HG02884 (cell line): ENCODE measurements at regions not wholly inside any gene's neighbourhood (a gene's known extent, or its start where the extent isn't known, plus 50 kb on each side); places are given as distances from the start of the nearest gene placed in this dataset.

Experiments
- ATAC-seq: cut with Tn5 transposase; IDR thresholded peaks from one replicate; pipeline ENCODE4 v1.9.1; 2021; ENCODE audit warnings: mild to moderate bottlenecking, moderate library complexity; ENCODE audit not compliant: unreplicated experiment

DNA sequence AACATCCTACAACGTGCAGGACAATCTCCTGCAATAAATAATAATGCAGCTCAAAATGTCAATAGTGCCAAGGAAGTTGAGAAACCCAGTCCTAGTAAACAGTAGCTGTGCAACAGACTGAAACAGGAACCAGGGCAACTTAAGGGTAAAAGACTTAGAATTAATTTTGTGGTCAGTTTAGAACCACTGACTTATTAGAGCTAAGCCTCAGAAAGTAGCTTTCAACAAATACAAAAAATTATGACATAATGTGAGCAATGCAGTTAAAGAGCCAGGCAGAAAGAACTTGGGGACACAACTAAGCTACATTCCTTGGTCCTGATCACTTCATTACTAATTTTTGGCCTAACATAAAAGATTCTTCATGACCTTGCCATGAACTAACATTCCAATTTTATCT is 195.4 kb downstream of the MACC1 start:
- peak; percentile 61 for ATAC-seq

DNA sequence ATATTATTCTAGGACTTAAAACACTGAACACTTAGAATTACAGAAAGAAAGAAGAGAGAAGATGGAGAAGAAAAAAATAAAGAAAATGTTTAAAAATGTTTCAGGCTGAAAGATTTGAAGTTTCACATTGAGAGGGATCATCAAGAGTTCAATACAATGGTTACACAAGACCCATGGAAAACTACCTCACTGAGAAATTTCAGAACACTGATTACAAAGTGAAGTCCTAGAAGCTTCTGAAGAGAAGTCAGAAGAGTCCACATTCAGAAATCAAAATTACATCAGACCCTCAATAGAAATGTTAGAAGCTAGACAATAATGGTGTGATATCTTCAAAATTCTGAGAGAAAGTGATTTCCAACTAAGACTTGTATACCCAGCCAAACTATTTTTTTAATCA is 196.1 kb downstream of the MACC1 start:
- no peak for ATAC-seq

DNA sequence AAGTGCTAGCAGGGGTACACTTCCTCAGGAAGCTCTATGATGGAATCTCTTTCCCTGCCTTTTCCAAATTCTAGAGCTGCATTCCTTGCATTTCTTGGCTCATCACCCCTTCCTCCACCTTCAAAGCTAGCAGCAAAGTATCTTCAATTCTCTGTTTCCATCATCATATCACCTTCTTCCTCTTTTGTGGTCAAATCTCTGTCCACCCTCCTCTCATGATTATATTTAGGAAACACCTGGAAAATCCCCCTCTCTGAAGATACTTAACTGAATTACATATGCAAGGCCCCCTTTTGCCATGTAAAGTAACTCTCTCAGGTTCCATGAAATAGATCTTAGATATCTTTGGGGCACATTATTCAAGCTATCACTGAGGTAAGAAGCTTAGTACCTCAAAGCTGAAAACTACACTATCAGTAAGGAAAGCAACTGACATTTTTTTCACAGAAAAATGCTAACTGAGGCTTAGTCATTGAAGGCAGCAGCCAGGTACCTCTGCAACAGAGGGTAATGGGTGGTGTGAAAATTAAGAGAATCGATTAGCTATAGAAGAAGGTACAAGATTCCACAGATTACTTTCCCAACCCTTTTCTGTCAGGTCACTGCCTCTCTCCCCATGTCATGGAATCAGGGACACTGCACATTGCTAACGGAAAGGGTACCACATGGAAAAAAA is 197.3 kb downstream of the MACC1 start:
- peak; percentile 84 for ATAC-seq

DNA sequence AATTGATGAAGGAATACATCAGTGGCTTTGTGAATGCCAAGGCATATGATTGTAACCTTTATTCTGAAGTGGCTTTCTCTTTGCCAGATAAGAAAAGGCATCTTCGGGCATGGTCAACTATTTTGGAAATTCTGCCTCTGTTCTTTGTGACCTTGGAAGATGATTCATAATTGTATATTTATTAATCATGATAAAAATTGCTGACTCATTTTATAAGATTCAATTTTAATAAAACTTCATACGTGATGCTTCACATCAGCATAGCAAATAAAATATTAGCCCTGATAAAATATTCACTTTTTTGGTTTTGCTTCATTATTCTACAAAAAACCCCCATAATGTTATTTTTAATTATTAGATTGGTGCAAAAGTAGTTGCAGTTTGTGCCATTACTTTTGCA is 200.5 kb downstream of the MACC1 start:
- no peak for ATAC-seq

DNA sequence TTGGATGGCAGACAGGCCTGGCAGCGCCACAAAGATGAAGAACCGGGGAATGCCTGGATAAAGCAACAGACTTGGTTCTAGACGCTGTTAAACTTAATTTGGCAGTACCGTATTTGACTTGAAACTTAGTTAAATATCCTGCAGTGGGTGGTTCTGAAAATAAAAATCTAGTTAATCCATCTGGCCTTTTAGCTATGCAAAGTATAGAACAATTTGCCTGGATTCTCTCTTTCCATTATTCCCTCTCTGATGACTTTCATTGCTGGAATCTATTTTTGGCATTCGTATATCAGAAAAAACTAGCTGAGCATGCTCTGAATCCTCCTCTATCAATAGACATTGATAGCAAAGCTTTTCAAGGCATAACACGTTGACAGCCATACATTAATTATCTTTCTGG is 203.6 kb downstream of the MACC1 start:
- ATAC-seq, result no peak

DNA sequence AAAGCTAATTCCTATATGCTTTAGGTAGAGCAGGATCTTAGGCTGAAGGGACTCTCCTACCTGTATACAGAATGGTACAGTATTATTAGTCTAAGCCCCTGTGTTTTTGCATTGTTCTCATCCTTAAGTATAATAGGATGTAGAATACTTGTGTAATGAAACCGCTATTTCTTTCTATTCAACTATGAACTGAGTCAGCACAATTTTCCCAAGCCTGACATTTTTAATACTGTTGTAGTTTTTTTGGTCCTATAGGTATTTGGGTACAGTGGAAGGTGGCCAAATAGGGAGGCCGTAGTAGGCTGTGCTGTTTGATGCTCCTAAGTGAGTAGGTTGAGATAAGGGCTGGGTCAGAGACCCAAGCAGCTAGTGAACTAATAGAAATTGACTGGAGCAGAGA is 205.1 kb downstream of the MACC1 start:
- ATAC-seq, result no peak

DNA sequence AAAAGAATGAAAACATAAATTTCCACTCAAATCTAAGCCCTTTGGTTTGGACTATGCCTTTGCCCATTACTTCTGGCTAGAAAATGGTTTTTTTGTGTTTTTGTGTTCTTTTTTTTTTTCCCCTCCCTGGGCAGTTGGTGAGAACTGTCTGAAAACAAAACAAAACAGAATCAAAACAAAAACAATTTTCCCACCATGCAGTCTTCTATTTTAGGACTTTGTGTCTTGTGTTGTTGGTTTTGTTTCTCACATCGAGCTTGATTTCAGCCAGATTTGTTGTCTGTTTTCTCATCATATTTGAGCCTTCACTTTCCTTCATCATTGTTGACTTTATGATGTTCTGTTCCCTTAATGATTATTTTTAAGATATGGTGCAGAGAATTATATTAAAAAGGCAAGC is 206.3 kb downstream of the MACC1 start:
- ATAC-seq, result no peak

DNA sequence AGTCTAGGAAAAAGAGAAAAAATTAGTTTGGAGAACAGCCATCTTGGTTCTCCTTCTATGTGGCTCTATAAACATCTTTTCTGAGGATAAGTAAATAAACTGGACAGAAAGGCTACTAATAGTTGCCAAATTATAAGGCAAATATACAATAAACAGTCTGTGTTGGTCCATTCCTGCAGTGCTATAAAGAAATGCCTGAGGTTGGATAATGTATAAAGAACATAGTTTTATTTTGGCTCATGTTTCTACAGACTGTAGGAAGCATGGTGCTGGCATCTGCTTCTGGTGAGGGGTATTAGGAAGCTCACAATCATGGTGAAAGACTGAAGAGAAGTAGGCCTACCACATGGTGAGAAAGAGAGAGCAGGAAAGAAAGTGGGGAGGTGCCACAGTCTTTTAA is 209.7 kb downstream of the MACC1 start:
- no peak for ATAC-seq

DNA sequence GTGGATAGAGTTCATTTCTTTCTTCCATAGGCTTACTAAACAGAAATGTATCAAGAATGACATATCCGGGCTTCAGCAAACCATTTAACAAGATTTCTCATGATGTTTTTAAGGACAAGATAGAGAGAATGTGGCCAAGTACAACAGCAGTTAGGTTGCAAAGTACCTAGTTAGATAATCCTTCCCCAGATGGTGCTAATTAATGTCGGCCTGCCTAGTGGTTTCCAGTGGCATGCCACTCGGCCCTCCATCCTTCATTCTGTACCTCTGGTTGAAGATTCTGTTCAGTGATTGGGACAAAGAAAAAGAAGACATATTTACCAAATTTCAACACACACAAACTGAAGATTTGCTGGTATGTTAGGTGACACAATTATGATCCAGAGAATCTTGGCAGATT is 212.1 kb downstream of the MACC1 start:
- ATAC-seq, result no peak

DNA sequence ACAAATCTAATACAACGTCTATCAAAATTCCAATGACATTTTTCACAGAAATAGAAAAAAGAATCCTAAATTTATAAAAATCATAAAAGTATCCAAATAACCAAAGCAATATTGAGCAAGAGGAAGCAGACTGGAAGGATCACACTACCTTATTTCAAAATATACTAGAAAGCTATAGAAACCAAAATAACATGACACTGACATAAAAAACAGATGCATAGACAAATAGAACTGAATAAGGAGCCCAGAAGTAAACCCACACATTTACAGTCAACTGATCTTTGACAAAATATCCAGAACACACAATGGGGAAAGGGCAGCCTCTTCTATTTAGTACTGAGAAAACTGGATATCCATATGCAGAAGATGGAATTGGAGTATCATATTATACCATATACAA is 217.5 kb downstream of the MACC1 start:
- no peak for ATAC-seq

DNA sequence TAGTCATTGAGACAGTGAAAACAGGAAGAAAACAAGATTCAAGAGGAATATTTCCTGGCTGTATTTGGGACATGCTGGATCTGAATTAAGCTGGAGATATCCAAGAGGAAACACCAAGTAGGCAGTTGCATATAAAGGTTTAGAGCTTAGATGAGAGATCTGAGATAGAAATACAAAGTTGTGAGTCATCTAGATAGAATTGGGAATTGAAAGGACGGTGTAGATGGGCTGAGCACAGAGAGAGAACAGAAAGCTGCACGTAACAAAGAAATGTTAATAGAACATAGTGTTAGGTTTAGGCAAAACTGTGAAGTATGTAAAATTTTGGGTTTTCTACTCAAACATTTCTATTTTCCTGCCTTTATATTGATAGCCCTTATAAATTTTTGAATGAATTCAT is 218.5 kb upstream of the TMEM196 start:
- no peak for ATAC-seq

DNA sequence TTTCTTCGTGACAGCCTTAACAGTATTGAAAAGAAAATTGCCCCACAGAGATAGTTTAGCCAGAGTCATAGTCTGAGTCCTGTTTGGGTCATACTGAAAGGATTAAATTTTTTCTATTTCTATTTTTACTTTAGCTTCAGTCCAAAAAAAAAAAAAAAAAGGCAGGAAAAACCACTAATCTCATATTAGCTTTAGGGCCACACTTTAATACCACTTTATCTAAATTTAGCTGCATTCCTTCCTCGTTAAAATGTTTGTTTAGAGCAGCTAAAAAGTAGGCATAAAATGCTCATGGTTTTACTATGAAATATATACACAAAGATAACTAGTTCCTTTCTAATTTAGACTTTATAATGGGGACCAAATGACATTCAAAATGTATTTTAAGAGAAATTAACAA is 216.5 kb upstream of the TMEM196 start:
- no peak for ATAC-seq

DNA sequence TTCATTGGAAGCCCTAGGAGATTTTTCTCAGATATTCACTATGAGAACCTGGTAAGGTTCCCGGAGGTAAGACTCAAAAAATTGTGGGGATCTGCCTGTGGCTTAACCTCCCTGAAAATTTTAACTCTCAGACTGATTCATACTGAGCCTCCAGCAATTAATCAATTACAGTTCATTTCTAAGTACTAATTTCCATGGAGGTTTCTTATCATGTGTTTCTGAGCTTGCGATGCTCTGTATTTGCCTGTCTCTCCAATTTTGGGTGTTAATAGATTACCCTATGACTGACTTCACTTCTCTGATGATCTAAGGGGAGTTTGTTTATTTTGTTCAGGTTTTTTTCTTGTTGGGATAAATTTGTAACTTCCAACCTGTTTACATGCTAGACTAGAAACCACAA is 215.4 kb upstream of the TMEM196 start:
- no peak for ATAC-seq

DNA sequence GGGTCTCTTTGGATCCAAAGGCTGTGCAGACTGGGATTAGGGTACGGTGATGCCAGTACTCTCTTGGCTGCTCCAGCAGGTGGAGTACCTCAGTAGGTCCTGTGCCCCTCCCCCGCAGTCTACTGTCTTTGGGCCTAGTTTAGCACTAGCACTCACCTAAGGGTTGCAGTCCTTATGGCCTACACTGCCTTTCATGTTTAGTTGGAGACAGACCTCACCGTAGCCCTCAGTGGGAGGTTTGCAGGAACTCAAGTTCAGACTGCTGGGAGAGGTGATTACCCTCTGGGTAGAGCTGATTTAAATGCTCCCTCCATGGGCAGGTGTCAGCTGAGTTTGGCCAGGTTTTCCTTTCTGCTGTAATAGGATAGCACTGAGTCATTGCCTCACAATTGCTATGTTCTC is 210.8 kb upstream of the TMEM196 start:
- ATAC-seq, result no peak

DNA sequence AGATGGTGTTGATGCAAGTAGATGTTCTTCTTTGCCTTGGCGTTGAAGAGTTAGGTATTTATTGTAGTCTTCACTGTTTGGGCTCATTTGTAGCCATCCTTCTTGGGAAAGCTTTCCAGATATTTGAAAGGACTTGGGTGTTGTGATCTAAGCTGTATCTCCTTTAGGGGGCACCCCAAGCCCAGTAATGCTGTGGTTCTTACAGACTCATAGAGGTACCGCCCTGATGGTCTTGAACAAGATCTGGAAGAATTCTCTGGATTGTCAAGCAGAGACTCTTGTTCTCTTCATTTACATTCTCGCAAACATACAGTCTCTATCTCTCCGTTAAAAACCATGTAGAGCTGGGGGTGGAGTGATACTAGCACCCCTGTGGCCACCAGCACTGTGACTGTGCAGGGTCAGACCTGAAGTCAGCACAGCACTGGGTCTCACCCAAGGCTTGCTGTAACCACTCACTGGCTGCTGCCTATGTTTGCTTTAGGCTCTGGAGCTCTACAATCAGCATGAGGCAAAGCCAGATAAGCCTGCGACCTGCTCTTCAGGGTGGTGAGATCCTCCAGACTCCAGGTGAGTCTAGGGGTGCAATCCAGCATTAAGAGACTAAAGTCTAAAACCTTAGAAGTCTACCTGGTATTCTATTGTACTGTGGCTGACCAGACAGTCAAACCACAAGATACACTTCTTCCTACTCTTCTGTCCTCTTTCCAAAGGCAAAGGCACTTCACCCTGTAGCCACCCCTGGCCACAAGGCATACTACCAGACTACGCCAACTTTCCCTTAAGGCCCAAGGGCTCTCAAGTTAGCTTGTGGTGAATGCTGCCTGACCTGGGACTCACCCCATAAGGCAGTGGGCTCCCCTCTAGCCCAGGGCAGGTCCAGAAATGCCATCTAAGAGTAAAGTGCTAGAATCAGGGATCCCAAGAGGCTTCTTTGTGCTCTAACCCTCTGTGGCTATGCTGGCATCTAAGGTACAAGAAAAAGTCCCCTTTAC is 209.7 kb upstream of the TMEM196 start:
- peak; percentile 52 for ATAC-seq

DNA sequence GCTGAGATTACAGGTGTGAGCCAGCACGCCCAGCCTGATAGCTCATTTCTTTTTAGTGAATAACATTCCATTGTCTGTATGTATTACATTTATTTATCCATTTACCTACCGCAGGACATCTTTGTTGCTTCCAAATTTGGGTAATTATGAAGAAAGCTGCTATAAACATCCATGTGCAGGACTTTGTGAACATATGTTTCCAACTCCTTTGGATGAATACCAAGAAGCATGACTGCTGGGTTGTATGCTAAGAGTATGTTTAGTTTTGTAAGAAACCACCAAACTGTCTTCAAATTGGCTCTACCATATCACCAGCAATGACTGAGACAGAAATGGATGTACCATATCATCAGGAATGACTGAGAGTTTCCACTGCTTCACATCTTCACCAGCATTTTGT is 200.2 kb upstream of the TMEM196 start:
- no peak for ATAC-seq

DNA sequence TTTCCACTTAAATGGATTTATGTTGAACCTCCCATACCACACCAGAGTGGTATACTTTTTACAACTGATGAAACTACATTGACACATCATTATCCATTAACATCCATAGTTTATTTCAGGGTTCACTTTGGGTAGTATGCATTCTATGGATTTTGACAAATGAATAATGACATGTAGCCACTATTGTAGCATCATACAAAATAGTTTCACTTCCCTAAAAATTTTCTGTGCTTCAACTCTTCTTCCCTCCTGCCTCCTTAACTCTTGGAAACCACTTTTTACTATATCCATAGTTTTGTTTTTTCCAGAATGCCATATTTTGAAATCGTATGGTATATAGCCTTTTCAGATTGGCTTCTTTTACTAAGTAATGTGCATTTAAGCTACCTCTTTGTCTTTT is 199.5 kb upstream of the TMEM196 start:
- ATAC-seq, result no peak

DNA sequence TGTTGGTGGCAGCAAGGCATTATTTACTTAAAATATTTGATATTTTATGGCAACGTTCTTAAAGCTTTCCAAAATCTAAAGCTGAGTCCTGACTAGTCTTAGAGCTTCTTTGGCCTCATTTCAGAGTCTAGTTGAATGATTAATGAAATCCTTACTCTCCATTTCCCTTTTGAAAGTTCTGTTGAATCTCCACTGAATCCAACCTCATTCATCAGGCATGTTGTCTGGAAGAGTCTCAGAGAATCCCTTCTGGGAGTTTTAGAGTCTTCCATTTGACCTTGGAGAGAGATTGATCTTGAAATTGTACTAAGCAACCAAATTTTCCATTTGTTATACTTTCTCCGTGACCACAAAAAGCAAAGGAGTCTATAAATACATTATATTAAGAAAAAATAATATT is 198.5 kb upstream of the TMEM196 start:
- ATAC-seq, result no peak

DNA sequence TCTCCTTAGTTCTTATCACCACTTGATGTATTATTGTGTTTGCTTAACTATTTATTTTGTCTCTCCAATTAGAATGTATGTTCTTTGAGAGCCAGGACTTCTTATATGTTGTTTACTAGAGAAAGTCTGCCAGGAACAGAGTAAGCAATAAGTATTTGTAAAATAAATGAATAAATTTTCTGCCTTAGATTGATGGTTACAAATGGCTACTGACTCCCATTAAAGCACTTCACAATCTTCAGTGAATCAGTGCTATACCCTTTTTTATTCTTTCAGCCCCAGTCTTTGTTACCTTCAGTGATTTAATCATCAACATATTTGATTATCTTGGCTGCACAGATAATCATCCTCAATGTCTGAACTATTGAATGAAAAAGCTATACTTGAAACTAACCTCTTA is 197.1 kb upstream of the TMEM196 start:
- no peak for ATAC-seq

DNA sequence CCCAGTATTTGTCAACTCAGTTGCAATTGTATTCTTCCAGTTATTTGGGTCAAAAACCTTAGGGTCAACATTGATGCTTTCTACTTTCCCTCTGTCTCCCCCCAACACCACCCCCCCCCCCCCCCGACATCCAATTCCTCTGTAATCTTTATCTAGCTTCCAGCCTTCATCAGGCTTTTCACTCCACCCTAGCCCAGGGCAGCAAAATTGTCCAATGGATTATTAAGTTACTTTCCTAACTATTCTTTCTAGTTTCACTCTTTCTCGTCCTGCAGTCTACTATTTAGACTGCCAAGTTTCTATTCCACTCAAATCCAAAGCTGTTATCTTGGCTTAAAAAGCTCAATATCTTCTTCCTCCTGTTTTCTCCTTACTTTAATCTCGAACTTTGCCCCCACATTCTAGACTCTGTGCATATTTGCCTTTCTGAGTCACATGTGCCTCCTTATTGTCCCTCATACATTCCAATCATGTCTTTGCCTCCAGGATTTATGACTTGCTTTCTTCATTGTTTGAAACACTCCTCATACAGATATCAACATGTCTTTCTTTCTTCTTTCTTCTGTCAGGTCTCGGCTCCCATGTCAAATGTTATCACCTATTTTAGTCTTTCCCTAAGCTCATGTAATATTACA is 196.6 kb upstream of the TMEM196 start:
- no peak for ATAC-seq

DNA sequence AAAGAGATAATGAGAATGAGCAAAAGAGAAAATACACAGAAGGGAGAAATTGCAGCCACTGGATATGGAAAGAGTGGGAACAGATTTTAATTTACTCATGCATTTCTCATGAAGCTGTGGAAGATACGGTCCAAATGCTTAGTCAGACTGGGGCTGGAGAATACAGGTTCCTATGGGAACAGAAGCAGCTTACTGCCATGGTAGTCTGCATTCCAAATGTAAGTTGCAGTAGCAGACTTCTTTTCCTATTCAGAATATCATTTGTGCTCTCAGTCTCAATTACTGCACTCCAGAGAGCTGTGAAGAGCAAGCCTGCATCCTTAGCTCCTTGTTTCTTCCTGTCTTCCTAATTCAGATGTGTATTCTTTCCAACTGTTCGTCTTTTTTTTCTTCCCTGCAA is 190.8 kb upstream of the TMEM196 start:
- ATAC-seq, result no peak

DNA sequence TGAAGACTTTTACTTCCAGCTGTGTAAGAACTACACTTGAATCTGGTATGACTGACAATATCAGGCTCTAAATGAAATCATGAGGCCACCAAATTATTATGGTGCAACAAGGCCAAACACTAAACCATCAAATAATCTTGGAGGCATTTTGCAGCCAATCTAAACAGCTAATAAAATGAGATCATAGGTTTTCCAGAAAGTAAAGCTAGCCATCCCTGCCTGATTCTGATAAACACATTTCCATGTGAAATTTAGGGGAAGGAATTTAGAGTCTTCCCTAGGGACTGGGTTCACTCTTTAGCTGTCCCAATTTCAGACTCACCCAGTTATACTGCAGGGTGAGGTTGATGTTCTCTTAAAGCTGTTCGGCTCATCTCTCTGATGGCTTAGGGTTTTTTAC is 190.3 kb upstream of the TMEM196 start:
- ATAC-seq, result no peak
